GM18505 (cell line): ENCODE measurements at regions not wholly inside any gene's neighbourhood (a gene's known extent, or its start where the extent isn't known, plus 50 kb on each side); places are given as distances from the start of the nearest gene placed in this dataset.

Experiments
- ATAC-seq: cut with Tn5 transposase; IDR thresholded peaks from one replicate; pipeline ENCODE4 v1.9.1; 2021; ENCODE audit not compliant: unreplicated experiment
- POLR2A ChIP-seq: IDR thresholded peaks from 4 replicates; pipeline ENCODE4 v1.6.1; 2011; ENCODE audit warnings: borderline replicate concordance; ENCODE audit not compliant: insufficient read depth, insufficient read length; ENCODE audit errors: extremely low read depth

DNA sequence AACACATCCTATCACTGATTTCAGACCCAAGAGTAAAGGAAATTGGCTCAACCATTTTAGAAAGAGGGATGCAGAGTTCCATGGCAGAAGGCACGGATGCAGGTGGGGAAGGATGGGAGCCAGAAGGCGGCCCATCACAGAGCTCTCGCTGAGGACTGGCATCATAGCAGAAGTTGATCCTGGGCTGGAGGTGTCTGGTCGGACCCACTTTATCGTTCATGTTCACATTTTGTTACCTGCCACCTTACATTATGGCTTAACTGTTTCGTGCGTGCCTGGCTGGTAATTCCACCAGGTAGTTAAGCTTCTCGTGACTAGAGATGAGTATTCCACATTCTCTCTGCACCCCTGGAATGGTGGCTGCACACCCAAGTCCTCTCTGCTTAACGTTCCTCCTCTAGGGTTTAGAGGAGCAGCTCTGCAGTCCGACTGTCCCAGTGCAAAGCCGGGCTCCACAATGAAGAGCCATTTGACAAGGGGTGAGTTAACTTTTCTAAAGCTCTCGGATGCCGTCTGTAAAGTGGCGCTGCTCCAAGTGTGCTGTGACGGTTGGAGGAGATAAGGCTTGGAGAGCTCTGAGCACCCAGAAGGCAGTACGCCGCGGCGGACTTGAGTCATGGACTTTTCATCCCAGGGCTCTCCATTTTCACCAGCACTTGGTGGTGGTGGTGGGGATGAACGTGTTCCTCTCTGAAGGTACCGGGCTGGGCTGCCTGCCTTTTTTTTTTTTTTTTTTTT lies 157.1 kb upstream of the SHH start:
- TF ChIP-seq POLR2A = no peak
- ATAC-seq = no peak

GRCh38 chr7:155965010-155965409 lies 152.7 kb upstream of the SHH start:
- no peak for ATAC-seq
- no peak for TF ChIP-seq POLR2A

- ATAC-seq = no peak
- TF ChIP-seq POLR2A = no peak
Measured at GRCh38 chr7:155964543-155964942, 152.3 kb upstream of the SHH start.

GRCh38 chr7:155963771-155964195 lies 151.5 kb upstream of the SHH start:
- ATAC-seq = no peak
- TF ChIP-seq POLR2A = no peak

- no peak for ATAC-seq
- TF ChIP-seq POLR2A = no peak
Measured at GRCh38 chr7:155963356-155963755, 151.1 kb upstream of the SHH start.

DNA sequence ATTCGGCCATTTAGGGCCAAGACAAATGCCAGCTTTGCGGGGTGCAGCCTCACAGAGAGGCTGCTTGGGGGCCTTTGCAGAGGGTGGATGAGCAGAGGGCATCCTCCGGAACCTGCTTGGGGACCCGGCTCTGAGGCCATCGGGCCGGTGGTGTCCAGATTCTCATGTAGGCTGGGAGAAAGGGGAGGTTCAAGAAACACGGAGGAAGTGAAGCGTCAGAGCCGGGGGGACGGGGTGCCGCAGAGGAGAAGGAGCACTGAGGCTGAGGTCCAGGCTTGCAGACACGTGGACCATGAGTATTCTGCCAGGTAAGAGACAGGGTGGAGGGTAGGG lies 150.7 kb upstream of the SHH start:
- ATAC-seq = no peak
- TF ChIP-seq POLR2A = no peak

- no peak for ATAC-seq
- no peak for TF ChIP-seq POLR2A
Measured at GRCh38 chr7:155962191-155962967, 150.1 kb upstream of the SHH start.

GRCh38 chr7:155961241-155962190 lies 149.3 kb upstream of the SHH start:
- no peak for TF ChIP-seq POLR2A
- ATAC-seq = no peak

- no peak for TF ChIP-seq POLR2A
- ATAC-seq = no peak
Measured at GRCh38 chr7:155959894-155960293, 147.6 kb upstream of the SHH start.

- no peak for TF ChIP-seq POLR2A
- no peak for ATAC-seq
Measured at GRCh38 chr7:155956977-155957376, 144.7 kb upstream of the SHH start.

DNA sequence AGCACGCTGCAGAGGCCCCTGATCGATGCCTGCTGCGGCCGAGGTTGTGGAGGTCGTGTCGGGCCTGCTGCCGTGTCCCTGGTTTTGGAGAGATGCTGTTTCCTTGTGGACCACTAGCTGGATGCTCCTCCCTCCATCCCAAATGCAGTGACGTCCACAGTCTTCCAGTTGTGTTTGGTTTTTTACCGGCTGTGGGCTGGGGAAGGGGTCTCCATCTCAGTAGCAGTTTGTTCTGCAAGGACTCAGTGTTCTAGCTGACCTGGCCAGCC lies 143.0 kb upstream of the SHH start:
- TF ChIP-seq POLR2A = no peak
- no peak for ATAC-seq

DNA sequence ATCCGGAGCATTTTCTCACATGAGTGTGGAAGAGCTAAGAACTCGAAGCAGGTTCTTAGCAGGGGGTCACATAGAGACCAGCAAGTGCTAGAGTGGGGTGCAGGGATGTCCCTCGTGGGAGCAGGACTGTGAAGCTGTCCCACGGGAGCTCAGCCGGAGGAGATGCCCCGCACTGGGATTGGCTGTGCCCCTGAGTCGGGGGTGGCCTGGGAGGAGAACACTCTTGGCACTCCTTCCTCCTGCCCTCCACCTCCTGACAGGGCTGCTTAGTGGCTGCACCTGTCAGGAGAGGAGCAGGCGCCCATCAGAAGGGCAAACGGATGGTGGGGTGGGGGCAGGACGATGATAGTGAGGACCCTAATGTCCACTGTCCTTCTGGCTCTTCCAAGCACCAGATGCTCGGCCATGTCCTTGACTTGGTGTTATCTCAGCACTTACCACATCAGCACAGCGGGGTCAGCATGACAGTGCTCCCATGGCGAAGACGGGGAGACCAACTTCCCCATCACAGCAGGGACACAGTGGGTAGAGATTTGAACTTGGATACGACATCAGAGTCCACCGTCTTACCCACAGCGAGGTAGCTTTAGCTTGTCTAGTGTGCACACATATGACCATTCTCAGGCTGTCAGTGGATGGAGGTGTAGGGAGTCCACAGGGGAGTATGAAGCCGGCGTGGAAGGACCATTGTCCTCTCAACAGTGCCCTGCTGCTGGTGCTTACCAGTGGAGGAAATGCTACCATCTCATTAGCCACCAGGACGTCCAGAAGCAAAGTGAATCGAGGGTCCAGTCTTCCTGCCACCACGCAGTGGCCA lies 142.5 kb upstream of the SHH start:
- ATAC-seq = no peak
- TF ChIP-seq POLR2A = no peak
